SK-N-SH (cell line): ENCODE measurements at regions not wholly inside any gene's neighbourhood (a gene's known extent, or its start where the extent isn't known, plus 50 kb on each side); places are given as distances from the start of the nearest gene placed in this dataset.

ENCODE experiments used
- CTCF ChIA-PET: fragments of 300-600, 350-600 bp; formaldehyde crosslinking; extraction: SDS; loops from one replicate; lab custom pipeline; 2021; lab: Yijun Ruan, JAX
- POLR2A ChIA-PET: fragments of 350-600 bp; sonication (Branson Sonifier 250); formaldehyde crosslinking; extraction: SDS; loops from one replicate; lab custom pipeline; 2020; ENCODE audit warnings: antibody characterized with exemption, inconsistent platforms; lab: Yijun Ruan, JAX
- DNase-seq: peaks from one replicate; pipeline ENCODE4 v3.0.0; 2012
- H2AFZ ChIP-seq: fragments of 200-600 bp; sonication (generic); 2 replicates; pipeline ENCODE4 v1.8.1; 2016; ENCODE audit warnings: antibody characterized with exemption, mild to moderate bottlenecking, low read depth
- H3F3A ChIP-seq: fragments of 200-600 bp; sonication (generic); replicated peaks from 2 replicates; pipeline ENCODE3; 2016; ENCODE audit warnings: antibody characterized with exemption, mild to moderate bottlenecking; ENCODE audit not compliant: insufficient read depth
- H3K27ac ChIP-seq, 2 experiments: fragments of 200-500 bp in 1 of 2; fragments of 200-600 bp in 1 of 2; sonication (Bioruptor generic) in 1 of 2; sonication (generic), shearing (Covaris generic) in 1 of 2; 2 replicates each; pipeline versions ENCODE4 v1.5.1 to v1.6.1; 2014 to 2016; ENCODE audit warnings: low read depth in 2 of 2, inconsistent platforms in 1 of 2, low read length in 1 of 2, mild to moderate bottlenecking in 1 of 2, mixed read lengths in 1 of 2
- H3K27me3 ChIP-seq: fragments of 200-600 bp; sonication (generic), shearing (Covaris generic); 2 replicates; pipeline ENCODE4 v1.6.1; 2016; ENCODE audit warnings: mixed run types; ENCODE audit not compliant: insufficient read depth
- H3K36me3 ChIP-seq, 2 experiments: fragments of 200-500 bp in 1 of 2; fragments of 200-600 bp in 1 of 2; sonication (Bioruptor generic) in 1 of 2; sonication (generic) in 1 of 2; replicated peaks in 1 of 2; 2 replicates each; pipeline versions ENCODE3 to v1.5.1; 2014 to 2016; ENCODE audit warnings: low read length in 1 of 2, mild to moderate bottlenecking in 1 of 2; ENCODE audit not compliant: insufficient read depth in 2 of 2, control insufficient read depth in 1 of 2
- H3K4me1 ChIP-seq, 2 experiments: fragments of 200-500 bp in 1 of 2; fragments of 200-600 bp in 1 of 2; sonication (Bioruptor generic) in 1 of 2; sonication (generic), shearing (Covaris generic) in 1 of 2; 2 replicates each; pipeline versions ENCODE4 v1.5.1 to v1.6.1; 2014 to 2016; ENCODE audit warnings: low read depth in 1 of 2, low read length in 1 of 2, mixed run types in 1 of 2; ENCODE audit not compliant: insufficient read depth in 2 of 2, control insufficient read depth in 1 of 2
- H3K4me2 ChIP-seq: fragments of 200-600 bp; sonication (generic), shearing (Covaris generic); 2 replicates; pipeline ENCODE4 v1.6.1; 2017; ENCODE audit warnings: mixed run types
- H3K4me3 ChIP-seq, 2 experiments: fragments of 200-500 bp in 1 of 2; fragments of 200-600 bp in 1 of 2; sonication (Bioruptor generic) in 1 of 2; sonication (generic), shearing (Covaris generic) in 1 of 2; 2 replicates each; pipeline versions ENCODE4 v1.5.1 to v1.8.1; 2014 to 2016; ENCODE audit warnings: low read depth in 2 of 2, inconsistent platforms in 1 of 2, low read length in 1 of 2, mild to moderate bottlenecking in 1 of 2, mixed read lengths in 1 of 2, moderate library complexity in 1 of 2
- H3K79me2 ChIP-seq: fragments of 200-600 bp; sonication (generic); 2 replicates; pipeline ENCODE4 v1.8.1; 2017; ENCODE audit warnings: mild to moderate bottlenecking; ENCODE audit not compliant: insufficient read depth
- H3K9ac ChIP-seq: fragments of 200-600 bp; sonication (generic); 2 replicates; pipeline ENCODE4 v1.6.1; 2017; ENCODE audit warnings: mixed run types
- H3K9me2 ChIP-seq: fragments of 200-600 bp; sonication (generic); 2 replicates; pipeline ENCODE4 v1.6.1; 2017; ENCODE audit warnings: mixed run types
- H3K9me3 ChIP-seq: fragments of 200-600 bp; sonication (generic); 2 replicates; pipeline ENCODE4 v1.6.1; 2017; ENCODE audit warnings: mixed run types, mild to moderate bottlenecking, moderate library complexity
- H4K20me1 ChIP-seq: fragments of 200-600 bp; sonication (generic); 2 replicates; pipeline ENCODE4 v1.6.1; 2017; ENCODE audit warnings: mild to moderate bottlenecking, mixed run types; ENCODE audit not compliant: insufficient read depth
- ELF1 ChIP-seq: IDR thresholded peaks from 2 replicates; pipeline ENCODE4 v1.4.0; 2012
- EP300 ChIP-seq, 2 experiments: IDR thresholded peaks; 2 replicates each; pipeline versions ENCODE4 v1.4.0 to v1.6.1; 2012; ENCODE audit warnings: borderline replicate concordance in 1 of 2, low read depth in 1 of 2, low read length in 1 of 2
- EZH2phosphoT487 ChIP-seq: fragments of 200-600 bp; sonication (generic); IDR thresholded peaks from 2 replicates; pipeline ENCODE4 v1.6.1; 2017; ENCODE audit warnings: low read depth, mixed run types, mild to moderate bottlenecking, antibody characterized with exemption, moderate library complexity, borderline replicate concordance
- FOSL2 ChIP-seq: IDR thresholded peaks from 2 replicates; pipeline ENCODE4 v1.4.0; 2012; ENCODE audit warnings: low read depth, mild to moderate bottlenecking, moderate library complexity, borderline replicate concordance
- FOXM1 ChIP-seq: IDR thresholded peaks from 2 replicates; pipeline ENCODE4 v1.4.0; 2012; ENCODE audit warnings: low read depth, mild to moderate bottlenecking
- GABPA ChIP-seq: IDR thresholded peaks from 2 replicates; pipeline ENCODE4 v1.4.0; 2012; ENCODE audit warnings: low read depth, mild to moderate bottlenecking
- GATA2 ChIP-seq: sonication (generic); formaldehyde crosslinking; IDR thresholded peaks from 2 replicates; pipeline ENCODE4 v1.5.0; 2020; ENCODE audit warnings: mild to moderate bottlenecking, missing genetic modification reagents
- JUND ChIP-seq: IDR thresholded peaks from 2 replicates; pipeline ENCODE4 v1.4.0; 2012
- MXI1 ChIP-seq: IDR thresholded peaks from 2 replicates; pipeline ENCODE4 v1.6.1; 2012; ENCODE audit warnings: mild to moderate bottlenecking, low read depth, low read length, improper control_type of control experiment
- NFIC ChIP-seq: IDR thresholded peaks from 2 replicates; pipeline ENCODE4 v1.4.0; 2012; ENCODE audit warnings: borderline replicate concordance
- NRF1 ChIP-seq: IDR thresholded peaks from 2 replicates; pipeline ENCODE4 v1.6.1; 2012; ENCODE audit warnings: low read depth, mild to moderate bottlenecking, low read length
- RCOR1 ChIP-seq: fragments of 150-350 bp; IDR thresholded peaks from 2 replicates; pipeline ENCODE4 v1.6.1; 2017; ENCODE audit warnings: antibody characterized with exemption, low read length
- RFX5 ChIP-seq: IDR thresholded peaks from 2 replicates; pipeline ENCODE4 v1.6.1; 2012; ENCODE audit warnings: mild to moderate bottlenecking, improper control_type of control experiment, low read length
- RXRA ChIP-seq: IDR thresholded peaks from 2 replicates; pipeline ENCODE4 v1.4.0; 2012; ENCODE audit warnings: low read depth, mild to moderate bottlenecking, borderline replicate concordance
- SMC3 ChIP-seq: IDR thresholded peaks from 2 replicates; pipeline ENCODE4 v1.6.1; 2012; ENCODE audit warnings: low read depth, low read length, improper control_type of control experiment
- YY1 ChIP-seq: IDR thresholded peaks from 2 replicates; pipeline ENCODE4 v1.4.0; 2012; ENCODE audit warnings: low read depth, mild to moderate bottlenecking
- WGBS: methylation state at CpG from one replicate; pipeline ENCODE4 v1.1.6; 2017; ENCODE audit warnings: low lambda C conversion rate; 5-methylcytosine and 5-hydroxymethylcytosine counted together
- TF ChIP-seq, protein P1 (sequence below): IDR thresholded peaks from 2 replicates; pipeline ENCODE4 v1.6.1; 2012; ENCODE audit warnings: mild to moderate bottlenecking, low read depth, low read length, moderate library complexity
- TF ChIP-seq, protein P2 (sequence below): IDR thresholded peaks from 2 replicates; pipeline ENCODE4; 2012
- TF ChIP-seq, protein P3 (sequence below): fragments of 200-600 bp; sonication (generic); IDR thresholded peaks from 2 replicates; pipeline ENCODE4 v1.6.1; 2017; ENCODE audit warnings: antibody characterized with exemption, mild to moderate bottlenecking, moderate library complexity

DNA sequence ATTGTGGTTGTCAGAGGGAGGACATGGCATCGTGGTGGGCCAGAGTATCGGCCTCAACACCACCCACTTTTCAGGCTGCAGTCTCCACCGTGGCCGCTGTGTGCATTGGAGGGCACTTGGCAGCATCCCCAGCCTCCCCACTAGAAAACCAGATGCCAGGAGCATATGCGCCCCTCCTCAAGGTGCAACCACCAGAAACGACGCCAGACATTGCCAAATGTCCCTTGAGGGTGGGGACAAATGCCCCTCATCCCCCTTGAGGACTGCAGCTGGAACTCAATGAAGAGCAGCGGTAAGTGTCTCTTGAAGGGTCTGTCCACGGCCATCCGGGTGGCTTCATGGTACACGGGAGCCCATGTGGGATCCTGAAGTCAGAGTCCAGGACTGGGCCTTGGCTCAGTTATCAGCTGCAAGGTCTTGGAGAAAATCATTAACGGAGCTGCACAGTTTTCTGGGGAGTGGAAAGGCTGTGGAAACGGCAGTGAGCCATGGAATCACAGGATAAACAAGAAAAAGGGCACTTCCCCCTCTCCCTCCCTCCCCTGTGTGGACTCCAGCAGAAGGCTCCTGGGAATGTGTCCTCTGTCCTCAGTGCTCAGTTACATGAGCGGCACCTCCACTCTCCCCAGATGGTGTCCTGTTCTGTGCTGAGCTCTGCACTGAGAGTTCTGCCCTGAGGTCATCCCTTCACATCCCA lies 324.4 kb upstream of the B3GAT1 start:
- H3K79me2 ChIP-seq, result no peaks in the 10 kb centered on the region
- no peaks in the 10 kb centered on the region for H3K27me3 ChIP-seq
- no peak overlapping the region for H3K9ac ChIP-seq
- no peak overlapping the region for H3K4me2 ChIP-seq
- ChIA-PET POLR2A (no interaction called here), CTCF (no interaction called here)
- TF ChIP-seq EZH2phosphoT487, result no peak
- no peak for TF ChIP-seq NFIC
- TF ChIP-seq RXRA, result no peak
- TF ChIP-seq ELF1, result no peak
- no peak for TF ChIP-seq FOXM1
- TF ChIP-seq MXI1, result no peak
- no peak for TF ChIP-seq GABPA
- TF ChIP-seq, protein P1, sequence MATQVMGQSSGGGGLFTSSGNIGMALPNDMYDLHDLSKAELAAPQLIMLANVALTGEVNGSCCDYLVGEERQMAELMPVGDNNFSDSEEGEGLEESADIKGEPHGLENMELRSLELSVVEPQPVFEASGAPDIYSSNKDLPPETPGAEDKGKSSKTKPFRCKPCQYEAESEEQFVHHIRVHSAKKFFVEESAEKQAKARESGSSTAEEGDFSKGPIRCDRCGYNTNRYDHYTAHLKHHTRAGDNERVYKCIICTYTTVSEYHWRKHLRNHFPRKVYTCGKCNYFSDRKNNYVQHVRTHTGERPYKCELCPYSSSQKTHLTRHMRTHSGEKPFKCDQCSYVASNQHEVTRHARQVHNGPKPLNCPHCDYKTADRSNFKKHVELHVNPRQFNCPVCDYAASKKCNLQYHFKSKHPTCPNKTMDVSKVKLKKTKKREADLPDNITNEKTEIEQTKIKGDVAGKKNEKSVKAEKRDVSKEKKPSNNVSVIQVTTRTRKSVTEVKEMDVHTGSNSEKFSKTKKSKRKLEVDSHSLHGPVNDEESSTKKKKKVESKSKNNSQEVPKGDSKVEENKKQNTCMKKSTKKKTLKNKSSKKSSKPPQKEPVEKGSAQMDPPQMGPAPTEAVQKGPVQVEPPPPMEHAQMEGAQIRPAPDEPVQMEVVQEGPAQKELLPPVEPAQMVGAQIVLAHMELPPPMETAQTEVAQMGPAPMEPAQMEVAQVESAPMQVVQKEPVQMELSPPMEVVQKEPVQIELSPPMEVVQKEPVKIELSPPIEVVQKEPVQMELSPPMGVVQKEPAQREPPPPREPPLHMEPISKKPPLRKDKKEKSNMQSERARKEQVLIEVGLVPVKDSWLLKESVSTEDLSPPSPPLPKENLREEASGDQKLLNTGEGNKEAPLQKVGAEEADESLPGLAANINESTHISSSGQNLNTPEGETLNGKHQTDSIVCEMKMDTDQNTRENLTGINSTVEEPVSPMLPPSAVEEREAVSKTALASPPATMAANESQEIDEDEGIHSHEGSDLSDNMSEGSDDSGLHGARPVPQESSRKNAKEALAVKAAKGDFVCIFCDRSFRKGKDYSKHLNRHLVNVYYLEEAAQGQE, result no peak
- no peak for TF ChIP-seq RCOR1
- TF ChIP-seq, protein P2, sequence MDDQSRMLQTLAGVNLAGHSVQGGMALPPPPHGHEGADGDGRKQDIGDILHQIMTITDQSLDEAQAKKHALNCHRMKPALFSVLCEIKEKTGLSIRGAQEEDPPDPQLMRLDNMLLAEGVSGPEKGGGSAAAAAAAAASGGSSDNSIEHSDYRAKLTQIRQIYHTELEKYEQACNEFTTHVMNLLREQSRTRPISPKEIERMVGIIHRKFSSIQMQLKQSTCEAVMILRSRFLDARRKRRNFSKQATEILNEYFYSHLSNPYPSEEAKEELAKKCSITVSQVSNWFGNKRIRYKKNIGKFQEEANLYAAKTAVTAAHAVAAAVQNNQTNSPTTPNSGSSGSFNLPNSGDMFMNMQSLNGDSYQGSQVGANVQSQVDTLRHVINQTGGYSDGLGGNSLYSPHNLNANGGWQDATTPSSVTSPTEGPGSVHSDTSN, result no peak
- TF ChIP-seq GATA2, result no peak
- no peak for TF ChIP-seq EP300 (IDR thresholded peaks at IDR 0.05; ENCODE audit: borderline replicate concordance in 1 of 2, low read depth in 1 of 2, low read length in 1 of 2)
- no peak for TF ChIP-seq FOSL2
- no peak for TF ChIP-seq JUND
- TF ChIP-seq YY1, result no peak
- no peak for TF ChIP-seq NRF1
- TF ChIP-seq, protein P3, sequence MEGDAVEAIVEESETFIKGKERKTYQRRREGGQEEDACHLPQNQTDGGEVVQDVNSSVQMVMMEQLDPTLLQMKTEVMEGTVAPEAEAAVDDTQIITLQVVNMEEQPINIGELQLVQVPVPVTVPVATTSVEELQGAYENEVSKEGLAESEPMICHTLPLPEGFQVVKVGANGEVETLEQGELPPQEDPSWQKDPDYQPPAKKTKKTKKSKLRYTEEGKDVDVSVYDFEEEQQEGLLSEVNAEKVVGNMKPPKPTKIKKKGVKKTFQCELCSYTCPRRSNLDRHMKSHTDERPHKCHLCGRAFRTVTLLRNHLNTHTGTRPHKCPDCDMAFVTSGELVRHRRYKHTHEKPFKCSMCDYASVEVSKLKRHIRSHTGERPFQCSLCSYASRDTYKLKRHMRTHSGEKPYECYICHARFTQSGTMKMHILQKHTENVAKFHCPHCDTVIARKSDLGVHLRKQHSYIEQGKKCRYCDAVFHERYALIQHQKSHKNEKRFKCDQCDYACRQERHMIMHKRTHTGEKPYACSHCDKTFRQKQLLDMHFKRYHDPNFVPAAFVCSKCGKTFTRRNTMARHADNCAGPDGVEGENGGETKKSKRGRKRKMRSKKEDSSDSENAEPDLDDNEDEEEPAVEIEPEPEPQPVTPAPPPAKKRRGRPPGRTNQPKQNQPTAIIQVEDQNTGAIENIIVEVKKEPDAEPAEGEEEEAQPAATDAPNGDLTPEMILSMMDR, result no peak
- no peak for TF ChIP-seq SMC3
- TF ChIP-seq RFX5, result no peak
- no peaks in the 10 kb centered on the region for H4K20me1 ChIP-seq
- no peaks in the 10 kb centered on the region for H3F3A ChIP-seq
- H3K9me2 ChIP-seq, result no peaks in the 10 kb centered on the region
- no peak overlapping the region for H3K4me3 ChIP-seq
- no peak for DNase-seq
- H3K27ac ChIP-seq, result no peak overlapping the region
- no peak overlapping the region for H2AFZ ChIP-seq
- WGBS, result 60% methylated on average over 6 of the region's 14 CpGs
- no peaks in the 10 kb centered on the region for H3K36me3 ChIP-seq
- H3K9me3 ChIP-seq, result no peaks in the 10 kb centered on the region
- no peaks in the 10 kb centered on the region; a peak in 1 of 4 replicates for H3K4me1 ChIP-seq
